Heart left ventricle (tissue), 16 donors: ENCODE measurements at regions not wholly inside any gene's neighbourhood (a gene's known extent, or its start where the extent isn't known, plus 50 kb on each side); places are given as distances from the start of the nearest gene placed in this dataset.

ENCODE experiments used
- ATAC-seq, 4 donors: fragments of 200-7000 bp; cut with Tn5 transposase; one replicate each; pipeline ENCODE4 v1.9.1; 2020 to 2022; ENCODE audit warnings: moderate library complexity in 4 of 4, mild to moderate bottlenecking in 3 of 4, moderate number of reproducible peaks in 1 of 4
- DNase-seq, 5 donors: peaks; one replicate each; pipeline ENCODE4 v3.0.0-alpha.2; 2020
- H3K27ac ChIP-seq, 12 donors: fragments of 200-600 bp; sonication (generic) in 4 of 12; one replicate each; pipeline versions ENCODE4 v1.5.0 to v1.8.0; 2016 to 2022; ENCODE audit warnings: mild to moderate bottlenecking in 2 of 12
- H3K27me3 ChIP-seq, 9 donors: fragments of 200-600 bp; sonication (generic) in 2 of 9; one replicate each; pipeline versions ENCODE4 v1.5.1 to v1.8.0; 2016 to 2022; ENCODE audit warnings: mild to moderate bottlenecking in 3 of 9
- H3K36me3 ChIP-seq, 9 donors: fragments of 200-600 bp; sonication (generic) in 2 of 9; one replicate each; pipeline versions ENCODE4 v1.5.0 to v1.8.0; 2018 to 2022; ENCODE audit warnings: mild to moderate bottlenecking in 2 of 9
- H3K4me1 ChIP-seq, 12 donors: fragments of 200-600 bp; sonication (generic) in 4 of 12; one replicate each; pipeline versions ENCODE4 v1.5.0 to v1.8.0; 2016 to 2022; ENCODE audit warnings: mild to moderate bottlenecking in 3 of 12
- H3K4me3 ChIP-seq, 12 donors: fragments of 200-600 bp; sonication (generic) in 4 of 12; one replicate each; pipeline versions ENCODE4 v1.5.0 to v1.8.0; 2017 to 2022; ENCODE audit warnings: mild to moderate bottlenecking in 9 of 12, moderate library complexity in 4 of 12
- H3K9me3 ChIP-seq, 12 donors: fragments of 200-600 bp; sonication (generic) in 4 of 12; one replicate each; pipeline versions ENCODE4 v1.5.0 to v1.8.0; 2016 to 2022; ENCODE audit warnings: mild to moderate bottlenecking in 1 of 12
- POLR2A ChIP-seq, 2 donors: fragments of 450-650 bp; IDR thresholded peaks; one replicate each; pipeline ENCODE4 v1.6.1; 2017; ENCODE audit warnings: antibody characterized with exemption in 2 of 2, mild to moderate bottlenecking in 2 of 2, moderate library complexity in 2 of 2
- WGBS, 4 donors: extraction: QIAGEN DNeasy Blood & Tissue Kit in 2 of 4; methylation state at CpG; one replicate each; pipeline versions ENCODE4 v1.1.5 to v1.1.7; 2013 to 2018; 5-methylcytosine and 5-hydroxymethylcytosine counted together
- intact Hi-C, 10 donors: fragments of 100-400 bp; cut with DNase I; formaldehyde crosslinking; loops; one replicate each; pipeline versions ENCODE4 v1.11.1 to v1.14.2; 2022
- TF ChIP-seq, protein P1 (sequence below), 12 donors: fragments of 200-600 bp; sonication (generic) in 4 of 12; IDR thresholded peaks; one replicate each; pipeline versions ENCODE4 v1.5.0 to v1.8.0; 2018 to 2022; ENCODE audit warnings: antibody characterized with exemption in 12 of 12, mild to moderate bottlenecking in 5 of 12
- donor health status: ischemic (EF 13 %, LVEDD 7.1; RV severe dilation, severe dysfunction).
- donor health status: healthy with polysubstance abuse.
- donor health status: DM: no; HTN: yes; CAD: no.
- donor health status: DM: no; HTN: no; CAD: no.
- donor health status: ischemic (EF 25% LVEDD 6.9; RV normal size, moderate dysfunction).
- donor health status: ischemic (EF 25% LVEDD 5.7; RV mildly dilated, moderate dysfunction).
- donor health status: healthy.
- donor health status: DM: yes; HTN: yes; CAD: no.
- donor health status: ischemic (EF 35%, LVEDD 5.7; RV mildly dilated, moderate dysfunction).
- donor health status: nonischemic (EF 11% LVEDD 7.7; RV severe dilation, severe dysfunction).
- donor health status: DM: yes; HTN: yes; CAD: no.
- donor health status: PGD.
- donor health status: ischemic (EF 29% LVEDD 5.4; RV normal size, mild dysfunction).
- donor health status: nonischemic (EF 23%, LVEDD 6.1; RV moderate dilation, normal function).

DNA sequence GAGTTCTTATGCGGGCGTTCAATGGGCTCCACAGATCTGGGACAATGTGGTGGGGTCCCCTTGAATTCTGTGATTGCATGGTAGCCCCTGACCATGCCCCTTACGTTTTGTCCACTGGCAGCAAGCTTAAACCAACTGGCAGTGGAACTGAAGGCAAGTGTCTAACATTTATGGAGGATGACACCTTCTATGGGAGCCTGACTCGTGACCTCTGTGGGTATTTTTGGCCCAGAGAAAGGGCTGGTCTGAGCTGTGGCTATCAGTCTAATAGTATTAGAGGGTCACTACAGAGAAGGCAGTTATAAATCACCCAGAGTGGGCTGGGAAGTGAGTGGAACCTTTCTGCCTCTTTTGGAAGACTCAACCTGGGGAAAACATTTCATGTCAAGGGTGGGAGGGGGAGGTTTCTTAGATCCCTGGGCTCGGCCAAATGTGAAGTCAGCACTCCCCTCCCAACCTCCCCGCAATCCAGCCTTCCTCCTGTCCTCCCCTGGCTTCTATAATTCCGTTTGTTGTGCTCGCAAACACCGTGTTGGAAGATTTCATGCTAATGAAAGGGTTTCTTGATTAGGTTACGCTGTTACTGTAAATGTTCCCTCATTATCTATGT, 322.7 kb downstream of the RPS24 start:
- no peaks in the 10 kb centered on the region for H3K9me3 ChIP-seq
- no peaks in the 10 kb centered on the region for H3K36me3 ChIP-seq
- no peak overlapping the region for H3K27ac ChIP-seq
- no peak for ATAC-seq
- peaks cover 0 to 4% (median 0%) of the 10 kb centered on the region in 12 donors for H3K4me1 ChIP-seq
- no peaks in the 10 kb centered on the region for H3K27me3 ChIP-seq
- no peak for DNase-seq
- 83 to 87% (median 85%) methylated on average over 10 of the region's 10 CpGs for WGBS, 4 donors
- intact Hi-C loops: no loop called here
- TF ChIP-seq, protein P1, sequence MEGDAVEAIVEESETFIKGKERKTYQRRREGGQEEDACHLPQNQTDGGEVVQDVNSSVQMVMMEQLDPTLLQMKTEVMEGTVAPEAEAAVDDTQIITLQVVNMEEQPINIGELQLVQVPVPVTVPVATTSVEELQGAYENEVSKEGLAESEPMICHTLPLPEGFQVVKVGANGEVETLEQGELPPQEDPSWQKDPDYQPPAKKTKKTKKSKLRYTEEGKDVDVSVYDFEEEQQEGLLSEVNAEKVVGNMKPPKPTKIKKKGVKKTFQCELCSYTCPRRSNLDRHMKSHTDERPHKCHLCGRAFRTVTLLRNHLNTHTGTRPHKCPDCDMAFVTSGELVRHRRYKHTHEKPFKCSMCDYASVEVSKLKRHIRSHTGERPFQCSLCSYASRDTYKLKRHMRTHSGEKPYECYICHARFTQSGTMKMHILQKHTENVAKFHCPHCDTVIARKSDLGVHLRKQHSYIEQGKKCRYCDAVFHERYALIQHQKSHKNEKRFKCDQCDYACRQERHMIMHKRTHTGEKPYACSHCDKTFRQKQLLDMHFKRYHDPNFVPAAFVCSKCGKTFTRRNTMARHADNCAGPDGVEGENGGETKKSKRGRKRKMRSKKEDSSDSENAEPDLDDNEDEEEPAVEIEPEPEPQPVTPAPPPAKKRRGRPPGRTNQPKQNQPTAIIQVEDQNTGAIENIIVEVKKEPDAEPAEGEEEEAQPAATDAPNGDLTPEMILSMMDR (IDR thresholded peaks at IDR 0.05): no peak
- TF ChIP-seq POLR2A (IDR thresholded peaks at IDR 0.05): no peak
- H3K4me3 ChIP-seq: no peak overlapping the region

DNA sequence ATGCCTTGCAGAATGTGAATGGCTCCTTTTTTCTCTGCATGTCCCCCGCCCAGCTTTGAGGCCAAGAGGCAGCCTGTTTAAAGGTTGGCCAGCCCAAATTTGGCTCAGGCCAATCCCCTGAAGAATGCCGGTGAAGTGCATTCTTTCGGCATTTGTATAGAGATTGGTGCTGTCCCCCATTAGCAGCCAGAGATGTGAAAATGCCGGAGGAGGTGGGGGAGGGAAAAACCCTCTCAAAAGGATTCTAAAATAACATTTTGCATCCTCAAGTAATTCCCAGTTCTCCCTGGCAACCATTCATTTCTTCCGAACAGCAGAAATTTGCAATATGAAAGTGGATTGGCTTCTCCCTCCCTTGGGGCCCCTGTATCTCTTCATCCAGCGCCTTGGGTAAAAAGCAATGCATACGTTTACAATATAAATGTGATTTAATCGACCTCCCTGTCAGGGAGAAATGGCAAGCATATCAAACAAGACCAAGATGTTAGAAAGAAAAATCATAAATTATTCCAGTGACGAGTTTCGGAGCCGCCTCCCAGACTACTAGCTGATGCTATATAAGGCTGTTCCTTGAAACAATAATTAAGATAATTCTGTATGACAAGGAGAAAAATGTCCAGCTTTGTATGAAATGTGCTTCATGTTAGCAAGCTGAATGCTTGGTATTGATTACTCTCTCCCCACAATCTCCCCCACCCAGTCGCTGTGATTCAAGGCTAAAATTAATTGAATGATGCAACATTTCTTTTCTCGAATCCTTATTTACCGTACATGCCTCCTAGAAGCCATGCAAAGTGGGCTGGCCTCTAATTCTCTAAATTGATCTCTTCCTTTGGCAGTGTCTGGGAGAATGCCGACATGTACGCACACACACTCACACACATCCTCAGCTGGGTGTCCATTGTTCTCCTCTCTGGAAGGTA, 323.7 kb downstream of the RPS24 start:
- no peak overlapping the region for H3K4me3 ChIP-seq
- 65 to 75% (median 70%) methylated on average over 16 of the region's 16 CpGs for WGBS, 4 donors
- H3K36me3 ChIP-seq: no peaks in the 10 kb centered on the region
- intact Hi-C loops: no loop called here
- TF ChIP-seq POLR2A (IDR thresholded peaks at IDR 0.05): no peak
- TF ChIP-seq, protein P1 (IDR thresholded peaks at IDR 0.05): no peak
- H3K27ac ChIP-seq: no peak overlapping the region
- peaks cover 0 to 6% (median 0%) of the 10 kb centered on the region in 12 donors for H3K4me1 ChIP-seq
- ATAC-seq (no peak), DNase-seq (peak in 1 of 5 donors; percentile 16)
- no peaks in the 10 kb centered on the region for H3K27me3 ChIP-seq
- no peaks in the 10 kb centered on the region for H3K9me3 ChIP-seq

DNA sequence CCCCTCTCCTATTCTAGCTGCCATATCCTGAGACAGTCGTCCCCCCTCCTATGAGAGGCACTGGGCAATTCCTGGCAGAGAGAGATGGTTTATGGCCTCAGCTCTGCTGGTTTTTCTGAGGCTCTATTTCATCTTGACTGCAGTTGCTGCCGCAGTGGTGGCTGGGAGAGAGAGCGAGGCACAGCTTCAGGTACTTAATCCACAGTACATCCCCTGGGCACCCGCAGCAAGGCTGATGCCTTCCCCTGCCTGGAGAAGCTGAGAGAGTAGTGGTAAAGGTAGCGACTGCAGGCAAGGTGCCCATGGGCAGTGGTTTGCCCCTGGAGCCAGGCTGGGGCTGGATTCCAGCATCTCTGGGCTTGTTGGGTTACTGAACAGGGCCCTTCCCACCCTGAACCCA, 324.7 kb downstream of the RPS24 start:
- Histone ChIP-seq H3K9me3 (no peaks in the 10 kb centered on the region), H3K4me1 (peaks cover 0 to 10% (median 0%) of the 10 kb centered on the region in 12 donors), H3K27me3 (no peaks in the 10 kb centered on the region), H3K4me3 (no peak overlapping the region), H3K27ac (no peak overlapping the region), H3K36me3 (no peaks in the 10 kb centered on the region)
- no peak for TF ChIP-seq POLR2A (IDR thresholded peaks at IDR 0.05)
- TF ChIP-seq, protein P1 (IDR thresholded peaks at IDR 0.05): no peak
- DNase-seq (peak in 1 of 5 donors; percentile 13), ATAC-seq (no peak)
- intact Hi-C loops: no loop called here
- WGBS, 4 donors: 84 to 93% (median 90%) methylated on average over 5 of the region's 5 CpGs

DNA sequence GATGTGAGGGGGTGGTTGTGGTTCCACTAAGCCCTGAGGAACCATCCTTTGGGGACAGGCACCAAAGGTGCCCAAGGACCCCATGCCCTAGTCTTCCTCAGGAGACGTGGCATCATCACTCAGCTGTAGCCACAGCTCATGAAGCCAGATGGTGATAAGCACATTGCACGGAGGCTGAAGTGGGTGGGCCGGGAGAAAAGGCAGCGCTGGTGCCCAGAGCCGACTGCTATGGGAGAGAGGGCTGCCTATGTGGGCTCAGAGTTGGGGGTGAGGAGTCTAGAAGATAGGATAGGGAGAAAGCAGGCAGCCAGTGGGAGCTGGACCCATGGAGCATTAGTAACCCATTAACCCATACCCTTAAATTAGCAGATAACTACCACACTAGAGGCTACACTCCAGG, 325.3 kb downstream of the RPS24 start:
- intact Hi-C loops: no loop called here
- no peak overlapping the region for H3K4me3 ChIP-seq
- ATAC-seq: no peak
- H3K36me3 ChIP-seq: no peaks in the 10 kb centered on the region
- 78 to 91% (median 81%) methylated on average over 5 of the region's 5 CpGs for WGBS, 4 donors
- H3K27me3 ChIP-seq: no peaks in the 10 kb centered on the region
- no peaks in the 10 kb centered on the region for H3K9me3 ChIP-seq
- peak in 1 of 5 donors; percentile 18 for DNase-seq
- H3K27ac ChIP-seq: no peak overlapping the region
- peaks cover 0 to 10% (median 0%) of the 10 kb centered on the region in 12 donors for H3K4me1 ChIP-seq
- TF ChIP-seq POLR2A (IDR thresholded peaks at IDR 0.05): no peak
- TF ChIP-seq, protein P1 (IDR thresholded peaks at IDR 0.05): no peak
